Stomach (tissue), 8 donors: ENCODE measurements at regions not wholly inside any gene's neighbourhood (a gene's known extent, or its start where the extent isn't known, plus 50 kb on each side); places are given as distances from the start of the nearest gene placed in this dataset.

Experiments
- DNase-seq, 2 donors: peaks; one replicate each; pipeline versions ENCODE4 v3.0.0 to v3.0.0-alpha.2; 2013 to 2019
- H3K27ac ChIP-seq, 5 donors: fragments of 200-600 bp in 4 of 5; sonication (generic) in 4 of 5; one replicate each; pipeline ENCODE4 v1.5.1; 2013 to 2019; ENCODE audit warnings: mild to moderate bottlenecking in 1 of 5, moderate library complexity in 1 of 5
- H3K27me3 ChIP-seq, 3 donors: fragments of 200-600 bp; sonication (generic); one replicate each; pipeline ENCODE4 v1.5.1; 2017 to 2019; ENCODE audit warnings: mixed run types in 1 of 3
- H3K36me3 ChIP-seq, 4 donors: fragments of 200-600 bp; sonication (generic); 1 replicate in 3 of 4; 2 replicates in 1 of 4; pipeline ENCODE4 v1.5.1; 2016 to 2019
- H3K4me1 ChIP-seq, 4 donors: fragments of 200-600 bp; sonication (generic); one replicate each; pipeline ENCODE4 v1.5.1; 2016 to 2019
- H3K4me3 ChIP-seq, 4 donors: fragments of 200-600 bp; sonication (generic) in 3 of 4; one replicate each; pipeline ENCODE4 v1.5.1; 2016 to 2019; ENCODE audit warnings: mild to moderate bottlenecking in 1 of 4
- H3K9me3 ChIP-seq, 4 donors: fragments of 200-600 bp; sonication (generic); one replicate each; pipeline ENCODE4 v1.5.1; 2016 to 2019
- EP300 ChIP-seq: sonication (generic); formaldehyde crosslinking; IDR thresholded peaks from one replicate; pipeline ENCODE4 v1.6.1; 2017; ENCODE audit warnings: antibody characterized with exemption
- POLR2A ChIP-seq, 4 donors: fragments of 450-650 bp; IDR thresholded peaks; one replicate each; pipeline ENCODE4 v1.6.1; 2016; ENCODE audit warnings: antibody characterized with exemption in 4 of 4, control low read depth in 2 of 4, mild to moderate bottlenecking in 1 of 4, moderate library complexity in 1 of 4
- POLR2AphosphoS5 ChIP-seq, 3 donors: sonication (generic); formaldehyde crosslinking; IDR thresholded peaks; one replicate each; pipeline ENCODE4 v1.6.1; 2016; ENCODE audit warnings: antibody characterized with exemption in 3 of 3
- WGBS, 5 donors: extraction: QIAGEN DNeasy Blood & Tissue Kit in 3 of 5; methylation state at CpG; one replicate each; pipeline versions ENCODE4 v1.1.5 to v1.1.7; 2013 to 2018; 5-methylcytosine and 5-hydroxymethylcytosine counted together
- intact Hi-C: fragments of 100-400 bp; cut with DNase I; formaldehyde crosslinking; loops from one replicate; pipeline ENCODE4 v1.15.1; 2023; ENCODE audit warnings: low total_unique reads
- TF ChIP-seq, protein P1 (sequence below), 7 experiments: fragments of 450-650 bp in 4 of 7; fragments of 200-600 bp in 3 of 7; sonication (generic) in 3 of 7; IDR thresholded peaks; one replicate each; pipeline ENCODE4 v1.5.1; 2016 to 2019; ENCODE audit warnings: antibody characterized with exemption in 7 of 7, control low read depth in 2 of 7, mild to moderate bottlenecking in 1 of 7
- donor health status: healthy with polysubstance abuse.
- donor health status: Bipolar disorder and iron deficiency.
- donor health status: healthy.

- Histone ChIP-seq H3K9me3 (no peaks in the 10 kb centered on the region), H3K27me3 (no peaks in the 10 kb centered on the region), H3K4me1 (no peaks in the 10 kb centered on the region), H3K4me3 (no peak overlapping the region), H3K36me3 (no peaks in the 10 kb centered on the region), H3K27ac (no peak overlapping the region)
- no peak for DNase-seq
- TF ChIP-seq POLR2AphosphoS5 (IDR thresholded peaks at IDR 0.05) (no peak), POLR2A (IDR thresholded peaks at IDR 0.05) (no peak), EP300 (no peak)
- TF ChIP-seq, protein P1, sequence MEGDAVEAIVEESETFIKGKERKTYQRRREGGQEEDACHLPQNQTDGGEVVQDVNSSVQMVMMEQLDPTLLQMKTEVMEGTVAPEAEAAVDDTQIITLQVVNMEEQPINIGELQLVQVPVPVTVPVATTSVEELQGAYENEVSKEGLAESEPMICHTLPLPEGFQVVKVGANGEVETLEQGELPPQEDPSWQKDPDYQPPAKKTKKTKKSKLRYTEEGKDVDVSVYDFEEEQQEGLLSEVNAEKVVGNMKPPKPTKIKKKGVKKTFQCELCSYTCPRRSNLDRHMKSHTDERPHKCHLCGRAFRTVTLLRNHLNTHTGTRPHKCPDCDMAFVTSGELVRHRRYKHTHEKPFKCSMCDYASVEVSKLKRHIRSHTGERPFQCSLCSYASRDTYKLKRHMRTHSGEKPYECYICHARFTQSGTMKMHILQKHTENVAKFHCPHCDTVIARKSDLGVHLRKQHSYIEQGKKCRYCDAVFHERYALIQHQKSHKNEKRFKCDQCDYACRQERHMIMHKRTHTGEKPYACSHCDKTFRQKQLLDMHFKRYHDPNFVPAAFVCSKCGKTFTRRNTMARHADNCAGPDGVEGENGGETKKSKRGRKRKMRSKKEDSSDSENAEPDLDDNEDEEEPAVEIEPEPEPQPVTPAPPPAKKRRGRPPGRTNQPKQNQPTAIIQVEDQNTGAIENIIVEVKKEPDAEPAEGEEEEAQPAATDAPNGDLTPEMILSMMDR (IDR thresholded peaks at IDR 0.05), result no peak
- intact Hi-C loops, result no loop called here
- 32 to 53% (median 46%) methylated on average over 5 of the region's 5 CpGs for WGBS, 5 donors
Measured at GRCh38 chr11:28657378-28658030, 549.3 kb downstream of the METTL15 start.

DNA sequence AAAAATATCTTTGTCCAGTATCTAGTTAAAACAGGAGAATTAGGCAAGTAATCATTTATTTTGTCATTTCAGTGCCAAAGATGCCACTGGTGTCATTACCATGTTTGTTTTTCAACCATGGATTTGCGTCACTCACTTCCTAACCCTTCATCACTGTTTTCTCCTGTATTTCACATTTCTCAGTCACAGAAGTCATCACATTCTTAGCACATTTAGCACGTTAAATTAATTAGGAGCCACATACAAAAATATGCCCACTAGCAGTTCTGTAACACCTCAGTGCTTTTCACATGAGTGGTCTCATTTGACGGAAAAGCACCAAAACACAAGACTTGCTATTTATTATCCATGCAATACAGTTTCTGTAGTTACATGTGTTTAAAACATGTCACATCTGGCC is 546.0 kb downstream of the METTL15 start:
- 68 to 86% (median 84%) methylated on average over 3 of the region's 3 CpGs for WGBS, 5 donors
- intact Hi-C loops, result no loop called here
- no peak for TF ChIP-seq EP300
- TF ChIP-seq POLR2A (IDR thresholded peaks at IDR 0.05), result no peak
- TF ChIP-seq POLR2AphosphoS5 (IDR thresholded peaks at IDR 0.05), result no peak
- TF ChIP-seq, protein P1 (IDR thresholded peaks at IDR 0.05), result no peak

GRCh38 chr11:28649922-28650321 is 541.7 kb downstream of the METTL15 start:
- intact Hi-C loops, result no loop called here
- 64 to 82% (median 77%) methylated on average over 5 of the region's 5 CpGs for WGBS, 5 donors

More for the DNA sequence above, 546.0 kb downstream of the METTL15 start:
- Histone ChIP-seq H3K27me3 (no peaks in the 10 kb centered on the region), H3K27ac (no peak overlapping the region), H3K4me1 (no peaks in the 10 kb centered on the region), H3K36me3 (no peaks in the 10 kb centered on the region), H3K4me3 (no peak overlapping the region), H3K9me3 (no peaks in the 10 kb centered on the region)
- DNase-seq, result no peak

GRCh38 chr11:28636566-28636965 is 528.4 kb downstream of the METTL15 start:
- Histone ChIP-seq H3K27me3 (no peaks in the 10 kb centered on the region), H3K4me3 (no peak overlapping the region), H3K9me3 (no peaks in the 10 kb centered on the region), H3K36me3 (no peaks in the 10 kb centered on the region), H3K27ac (no peak overlapping the region), H3K4me1 (no peaks in the 10 kb centered on the region)
- intact Hi-C loops, result no loop called here
- WGBS, 5 donors, result 79 to 90% (median 84%) methylated on average over 2 of the region's 2 CpGs
- TF ChIP-seq POLR2A (IDR thresholded peaks at IDR 0.05) (no peak), EP300 (no peak), POLR2AphosphoS5 (IDR thresholded peaks at IDR 0.05) (no peak)
- TF ChIP-seq, protein P1 (IDR thresholded peaks at IDR 0.05), result no peak
- DNase-seq, result no peak

More at GRCh38 chr11:28649922-28650321, 541.7 kb downstream of the METTL15 start:
- H3K27me3 ChIP-seq, result no peaks in the 10 kb centered on the region
- H3K27ac ChIP-seq, result no peak overlapping the region
- H3K9me3 ChIP-seq, result no peaks in the 10 kb centered on the region
- no peaks in the 10 kb centered on the region for H3K4me1 ChIP-seq
- DNase-seq, result no peak
- no peak overlapping the region for H3K4me3 ChIP-seq
- H3K36me3 ChIP-seq, result no peaks in the 10 kb centered on the region
- TF ChIP-seq, protein P1 (IDR thresholded peaks at IDR 0.05), result no peak
- no peak for TF ChIP-seq POLR2AphosphoS5 (IDR thresholded peaks at IDR 0.05)
- no peak for TF ChIP-seq POLR2A (IDR thresholded peaks at IDR 0.05)
- TF ChIP-seq EP300, result no peak
